Lower leg skin (tissue), 3 donors: ENCODE measurements at regions not wholly inside any gene's neighbourhood (a gene's known extent, or its start where the extent isn't known, plus 50 kb on each side); places are given as distances from the start of the nearest gene placed in this dataset.

Experiments used
- CTCF ChIP-seq, 3 donors: fragments of 450-650 bp; IDR thresholded peaks; one replicate each; pipeline ENCODE4 v1.5.1; 2016; ENCODE audit warnings: antibody characterized with exemption in 3 of 3, mild to moderate bottlenecking in 3 of 3, moderate library complexity in 2 of 3
- POLR2A ChIP-seq, 2 donors: fragments of 450-650 bp; IDR thresholded peaks; one replicate each; pipeline ENCODE4 v1.6.1; 2016 to 2017; ENCODE audit warnings: antibody characterized with exemption in 2 of 2, mild to moderate bottlenecking in 1 of 2, moderate library complexity in 1 of 2

- no peak for TF ChIP-seq CTCF (IDR thresholded peaks at IDR 0.05)
- TF ChIP-seq POLR2A (IDR thresholded peaks at IDR 0.05), result no peak
Measured at GRCh38 chr14:97924922-97925613, 1127.9 kb downstream of the VRK1 start.
